ENCODE measurements at regions not wholly inside any gene's neighbourhood (a gene's known extent, or its start where the extent isn't known, plus 50 kb on each side); places are given as distances from the start of the nearest gene placed in this dataset.
A peak's percentile ranks its signal among the peaks of the same experiment; 100 is the strongest.

- H3K4me1 ChIP-seq (ENCODE audit: insufficient read depth, low read length, poor library complexity, severe bottlenecking) = peaks cover 57% of the 10 kb centered on the region
- peak; percentile 51 for DNase-seq (ENCODE audit: low spot score)
- TF ChIP-seq EZH2 (IDR thresholded peaks at IDR 0.05; ENCODE audit: borderline replicate concordance, low read depth, low read length, poor library complexity, severe bottlenecking) (no peak), CTCF (conservative IDR thresholded peaks at IDR 0.05; ENCODE audit: low read depth, low read length) (no peak)
- CTCF ChIA-PET = interaction anchor here (0.6 kb wide), 2 partner anchors 15 to 33 kb away, joined by 3 to 10 read pairs; no protein-coding TSS in a partner anchor
- intact Hi-C loops (cut with micrococcal nuclease; ENCODE audit: unreplicated experiment) = no loop called here
- H3K27ac ChIP-seq (ENCODE audit: low read depth, low read length, poor library complexity, severe bottlenecking) = peak overlapping the region; percentile 86
- no peaks in the 10 kb centered on the region for H3K36me3 ChIP-seq (ENCODE audit: insufficient read depth, low read length, poor library complexity, severe bottlenecking)
- no TSS peak for BruUV-seq (replicated peaks)
- POLR2A ChIA-PET (ENCODE audit: low non-redundant PET) = no interaction called here
- H3K27me3 ChIP-seq (replicated peaks; ENCODE audit: insufficient read depth, low read depth, low read length, poor library complexity) = no peaks in the 10 kb centered on the region
- no peaks in the 10 kb centered on the region for H3K9me3 ChIP-seq (ENCODE audit: low read depth, low read length, poor library complexity, severe bottlenecking)
- peak overlapping the region; percentile 29 for H3K4me3 ChIP-seq (ENCODE audit: low read depth, low read length, poor library complexity, severe bottlenecking)
These were observed 66.2 kb downstream of the IRF2BPL start for GRCh38 chr14:76962303-76962660.

- no peaks in the 10 kb centered on the region for H3K9me3 ChIP-seq (ENCODE audit: low read depth, low read length, poor library complexity, severe bottlenecking)
- BruUV-seq (replicated peaks) = no TSS peak
- peaks cover 62% of the 10 kb centered on the region for H3K4me1 ChIP-seq (ENCODE audit: insufficient read depth, low read length, poor library complexity, severe bottlenecking)
- H3K27me3 ChIP-seq (replicated peaks; ENCODE audit: insufficient read depth, low read depth, low read length, poor library complexity) = no peaks in the 10 kb centered on the region
- DNase-seq (ENCODE audit: low spot score) = peak; percentile 99
- TF ChIP-seq CTCF (conservative IDR thresholded peaks at IDR 0.05; ENCODE audit: low read depth, low read length) = no peak
- TF ChIP-seq EZH2 (IDR thresholded peaks at IDR 0.05; ENCODE audit: borderline replicate concordance, low read depth, low read length, poor library complexity, severe bottlenecking) = no peak
- CTCF ChIA-PET = interaction anchor here (0.6 to 1.0 kb wide), 3 partner anchors 10 to 44 kb away, joined by 3 read pairs; no protein-coding TSS in a partner anchor
- intact Hi-C loops (cut with micrococcal nuclease; ENCODE audit: unreplicated experiment) = no loop called here
- POLR2A ChIA-PET (ENCODE audit: low non-redundant PET) = interaction anchor here (1.3 kb wide), 1 partner anchor 9 kb away, joined by 5 read pairs; no protein-coding TSS in a partner anchor
- peak overlapping the region; percentile 29 for H3K4me3 ChIP-seq (ENCODE audit: low read depth, low read length, poor library complexity, severe bottlenecking)
- peak overlapping the region; percentile 86 for H3K27ac ChIP-seq (ENCODE audit: low read depth, low read length, poor library complexity, severe bottlenecking)
- H3K36me3 ChIP-seq (ENCODE audit: insufficient read depth, low read length, poor library complexity, severe bottlenecking) = no peaks in the 10 kb centered on the region
These were observed 66.7 kb downstream of the IRF2BPL start for GRCh38 chr14:76961631-76962302.

GRCh38 chr14:76958980-76959710 is 69.4 kb downstream of the IRF2BPL start:
- ChIA-PET POLR2A (ENCODE audit: low non-redundant PET) (no interaction called here), CTCF (no interaction called here)
- H3K36me3 ChIP-seq (ENCODE audit: insufficient read depth, low read length, poor library complexity, severe bottlenecking) = no peaks in the 10 kb centered on the region
- H3K27ac ChIP-seq (ENCODE audit: low read depth, low read length, poor library complexity, severe bottlenecking) = peak overlapping the region; percentile 99
- no peak for DNase-seq (ENCODE audit: low spot score)
- BruUV-seq (replicated peaks) = no TSS peak
- peaks cover 76% of the 10 kb centered on the region for H3K4me1 ChIP-seq (ENCODE audit: insufficient read depth, low read length, poor library complexity, severe bottlenecking)
- H3K9me3 ChIP-seq (ENCODE audit: low read depth, low read length, poor library complexity, severe bottlenecking) = no peaks in the 10 kb centered on the region
- H3K27me3 ChIP-seq (replicated peaks; ENCODE audit: insufficient read depth, low read depth, low read length, poor library complexity) = no peaks in the 10 kb centered on the region
- H3K4me3 ChIP-seq (ENCODE audit: low read depth, low read length, poor library complexity, severe bottlenecking) = no peak overlapping the region
- intact Hi-C loops (cut with micrococcal nuclease; ENCODE audit: unreplicated experiment) = no loop called here
- TF ChIP-seq EZH2 (IDR thresholded peaks at IDR 0.05; ENCODE audit: borderline replicate concordance, low read depth, low read length, poor library complexity, severe bottlenecking) (no peak), CTCF (conservative IDR thresholded peaks at IDR 0.05; ENCODE audit: low read depth, low read length) (no peak)

Measured in A673 (cell line).